Keratinocyte (primary cell): ENCODE measurements at regions not wholly inside any gene's neighbourhood (a gene's known extent, or its start where the extent isn't known, plus 50 kb on each side); places are given as distances from the start of the nearest gene placed in this dataset.

Source experiments
- EZH2 ChIP-seq: IDR thresholded peaks from one replicate; pipeline ENCODE4 v1.6.1; 2012; ENCODE audit warnings: inconsistent platforms, mild to moderate bottlenecking, low read length, moderate library complexity
- TF ChIP-seq, protein P1 (sequence below), 3 experiments: IDR thresholded peaks in 1 of 3; conservative IDR thresholded peaks in 1 of 3; optimal IDR thresholded peaks in 1 of 3; 2 replicates in 2 of 3; 3 replicates in 1 of 3; pipeline versions ENCODE3 to v1.5.1; 2011; ENCODE audit warnings: low read length in 3 of 3, mild to moderate bottlenecking in 3 of 3, moderate library complexity in 2 of 3, control low read depth in 1 of 3, inconsistent platforms in 1 of 3; ENCODE audit not compliant: insufficient read depth in 2 of 3; ENCODE audit errors: extremely low read depth in 1 of 3

DNA sequence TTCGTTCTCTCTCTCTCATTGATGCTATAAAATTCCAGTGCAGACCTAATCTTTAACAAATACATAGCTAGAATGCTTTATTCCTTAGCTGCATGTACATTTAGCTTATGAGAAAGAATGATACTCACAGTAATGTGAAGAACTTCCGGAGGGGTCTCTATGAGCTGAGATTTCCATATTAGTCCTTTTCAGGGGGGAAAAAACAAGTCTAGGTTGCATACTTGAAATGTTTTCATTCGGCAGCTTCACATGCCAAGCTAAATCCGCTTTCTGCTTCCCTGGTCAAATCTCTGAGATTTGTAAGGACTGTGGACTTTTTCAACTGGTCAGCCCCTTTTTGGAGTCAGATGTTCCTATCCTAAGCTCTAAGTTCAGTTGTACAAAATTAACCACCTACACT, 111.5 kb upstream of the COL8A1 start:
- TF ChIP-seq, protein P1, sequence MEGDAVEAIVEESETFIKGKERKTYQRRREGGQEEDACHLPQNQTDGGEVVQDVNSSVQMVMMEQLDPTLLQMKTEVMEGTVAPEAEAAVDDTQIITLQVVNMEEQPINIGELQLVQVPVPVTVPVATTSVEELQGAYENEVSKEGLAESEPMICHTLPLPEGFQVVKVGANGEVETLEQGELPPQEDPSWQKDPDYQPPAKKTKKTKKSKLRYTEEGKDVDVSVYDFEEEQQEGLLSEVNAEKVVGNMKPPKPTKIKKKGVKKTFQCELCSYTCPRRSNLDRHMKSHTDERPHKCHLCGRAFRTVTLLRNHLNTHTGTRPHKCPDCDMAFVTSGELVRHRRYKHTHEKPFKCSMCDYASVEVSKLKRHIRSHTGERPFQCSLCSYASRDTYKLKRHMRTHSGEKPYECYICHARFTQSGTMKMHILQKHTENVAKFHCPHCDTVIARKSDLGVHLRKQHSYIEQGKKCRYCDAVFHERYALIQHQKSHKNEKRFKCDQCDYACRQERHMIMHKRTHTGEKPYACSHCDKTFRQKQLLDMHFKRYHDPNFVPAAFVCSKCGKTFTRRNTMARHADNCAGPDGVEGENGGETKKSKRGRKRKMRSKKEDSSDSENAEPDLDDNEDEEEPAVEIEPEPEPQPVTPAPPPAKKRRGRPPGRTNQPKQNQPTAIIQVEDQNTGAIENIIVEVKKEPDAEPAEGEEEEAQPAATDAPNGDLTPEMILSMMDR (optimal IDR thresholded peaks at IDR 0.05 in 1 of 3, IDR thresholded peaks at IDR 0.05 in 1 of 3, conservative IDR thresholded peaks at IDR 0.05 in 1 of 3; ENCODE audit: extremely low read depth in 1 of 3, insufficient read depth in 2 of 3, low read length in 3 of 3) = no peak
- no peak for TF ChIP-seq EZH2
